Liver (tissue), 3 donors: ENCODE measurements at regions not wholly inside any gene's neighbourhood (a gene's known extent, or its start where the extent isn't known, plus 50 kb on each side); places are given as distances from the start of the nearest gene placed in this dataset.

Experiments
- FOXA1 ChIP-seq: IDR thresholded peaks from 2 replicates; pipeline ENCODE4 v1.6.1; 2016; ENCODE audit warnings: antibody characterized with exemption
- JUND ChIP-seq, 2 donors: IDR thresholded peaks; 2 replicates each; pipeline ENCODE4 v1.6.1; 2016; ENCODE audit warnings: antibody characterized with exemption in 2 of 2
- RAD21 ChIP-seq, 2 donors: IDR thresholded peaks; 2 replicates each; pipeline ENCODE4 v1.6.1; 2016; ENCODE audit warnings: antibody characterized with exemption in 2 of 2, mild to moderate bottlenecking in 2 of 2
- SP1 ChIP-seq: IDR thresholded peaks from 2 replicates; pipeline ENCODE4 v1.6.1; 2018; ENCODE audit warnings: antibody characterized with exemption, mild to moderate bottlenecking
- TF ChIP-seq, protein P1 (sequence below): fragments of 150-350 bp; IDR thresholded peaks from 2 replicates; pipeline ENCODE4 v1.5.1; 2017; ENCODE audit warnings: improper control_type of control experiment, low read depth, low read length; ENCODE audit not compliant: missing input control
- TF ChIP-seq, protein P2 (sequence below): IDR thresholded peaks from 2 replicates; pipeline ENCODE4 v1.6.1; 2016; ENCODE audit warnings: antibody characterized with exemption, mild to moderate bottlenecking
- TF ChIP-seq, protein P3 (sequence below): IDR thresholded peaks from 2 replicates; pipeline ENCODE4 v1.6.1; 2016; ENCODE audit warnings: antibody characterized with exemption
- TF ChIP-seq, protein P4 (sequence below): IDR thresholded peaks from 2 replicates; pipeline ENCODE4 v1.6.1; 2016; ENCODE audit warnings: antibody characterized with exemption
- donor health status: healthy.
- donor health status: healthy.

DNA sequence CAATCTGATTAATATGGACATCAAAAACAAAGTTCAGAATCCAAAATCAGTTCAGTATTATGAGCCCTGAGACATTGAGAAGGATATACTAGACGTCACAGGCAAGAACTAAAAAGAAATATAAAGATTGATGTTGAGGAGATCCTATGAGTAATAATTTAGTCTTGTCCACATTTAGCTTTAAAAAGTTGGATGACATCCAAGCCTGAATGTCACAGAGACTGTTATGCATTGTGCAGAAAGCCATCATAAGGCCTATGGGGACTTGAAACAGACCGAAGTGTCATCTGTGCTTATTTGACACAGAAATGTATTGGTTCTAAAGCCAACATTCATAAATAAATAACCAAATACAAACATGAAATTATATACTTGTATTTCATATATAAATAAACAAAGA lies 581.8 kb upstream of the MMS22L start:
- TF ChIP-seq, protein P1, sequence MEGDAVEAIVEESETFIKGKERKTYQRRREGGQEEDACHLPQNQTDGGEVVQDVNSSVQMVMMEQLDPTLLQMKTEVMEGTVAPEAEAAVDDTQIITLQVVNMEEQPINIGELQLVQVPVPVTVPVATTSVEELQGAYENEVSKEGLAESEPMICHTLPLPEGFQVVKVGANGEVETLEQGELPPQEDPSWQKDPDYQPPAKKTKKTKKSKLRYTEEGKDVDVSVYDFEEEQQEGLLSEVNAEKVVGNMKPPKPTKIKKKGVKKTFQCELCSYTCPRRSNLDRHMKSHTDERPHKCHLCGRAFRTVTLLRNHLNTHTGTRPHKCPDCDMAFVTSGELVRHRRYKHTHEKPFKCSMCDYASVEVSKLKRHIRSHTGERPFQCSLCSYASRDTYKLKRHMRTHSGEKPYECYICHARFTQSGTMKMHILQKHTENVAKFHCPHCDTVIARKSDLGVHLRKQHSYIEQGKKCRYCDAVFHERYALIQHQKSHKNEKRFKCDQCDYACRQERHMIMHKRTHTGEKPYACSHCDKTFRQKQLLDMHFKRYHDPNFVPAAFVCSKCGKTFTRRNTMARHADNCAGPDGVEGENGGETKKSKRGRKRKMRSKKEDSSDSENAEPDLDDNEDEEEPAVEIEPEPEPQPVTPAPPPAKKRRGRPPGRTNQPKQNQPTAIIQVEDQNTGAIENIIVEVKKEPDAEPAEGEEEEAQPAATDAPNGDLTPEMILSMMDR, result no peak
- TF ChIP-seq, protein P2, sequence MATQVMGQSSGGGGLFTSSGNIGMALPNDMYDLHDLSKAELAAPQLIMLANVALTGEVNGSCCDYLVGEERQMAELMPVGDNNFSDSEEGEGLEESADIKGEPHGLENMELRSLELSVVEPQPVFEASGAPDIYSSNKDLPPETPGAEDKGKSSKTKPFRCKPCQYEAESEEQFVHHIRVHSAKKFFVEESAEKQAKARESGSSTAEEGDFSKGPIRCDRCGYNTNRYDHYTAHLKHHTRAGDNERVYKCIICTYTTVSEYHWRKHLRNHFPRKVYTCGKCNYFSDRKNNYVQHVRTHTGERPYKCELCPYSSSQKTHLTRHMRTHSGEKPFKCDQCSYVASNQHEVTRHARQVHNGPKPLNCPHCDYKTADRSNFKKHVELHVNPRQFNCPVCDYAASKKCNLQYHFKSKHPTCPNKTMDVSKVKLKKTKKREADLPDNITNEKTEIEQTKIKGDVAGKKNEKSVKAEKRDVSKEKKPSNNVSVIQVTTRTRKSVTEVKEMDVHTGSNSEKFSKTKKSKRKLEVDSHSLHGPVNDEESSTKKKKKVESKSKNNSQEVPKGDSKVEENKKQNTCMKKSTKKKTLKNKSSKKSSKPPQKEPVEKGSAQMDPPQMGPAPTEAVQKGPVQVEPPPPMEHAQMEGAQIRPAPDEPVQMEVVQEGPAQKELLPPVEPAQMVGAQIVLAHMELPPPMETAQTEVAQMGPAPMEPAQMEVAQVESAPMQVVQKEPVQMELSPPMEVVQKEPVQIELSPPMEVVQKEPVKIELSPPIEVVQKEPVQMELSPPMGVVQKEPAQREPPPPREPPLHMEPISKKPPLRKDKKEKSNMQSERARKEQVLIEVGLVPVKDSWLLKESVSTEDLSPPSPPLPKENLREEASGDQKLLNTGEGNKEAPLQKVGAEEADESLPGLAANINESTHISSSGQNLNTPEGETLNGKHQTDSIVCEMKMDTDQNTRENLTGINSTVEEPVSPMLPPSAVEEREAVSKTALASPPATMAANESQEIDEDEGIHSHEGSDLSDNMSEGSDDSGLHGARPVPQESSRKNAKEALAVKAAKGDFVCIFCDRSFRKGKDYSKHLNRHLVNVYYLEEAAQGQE, result no peak
- TF ChIP-seq FOXA1 (no peak), RAD21 (IDR thresholded peaks at IDR 0.05) (no peak), JUND (IDR thresholded peaks at IDR 0.05) (no peak), SP1 (no peak)
- TF ChIP-seq, protein P3, sequence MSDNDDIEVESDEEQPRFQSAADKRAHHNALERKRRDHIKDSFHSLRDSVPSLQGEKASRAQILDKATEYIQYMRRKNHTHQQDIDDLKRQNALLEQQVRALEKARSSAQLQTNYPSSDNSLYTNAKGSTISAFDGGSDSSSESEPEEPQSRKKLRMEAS, result no peak
- TF ChIP-seq, protein P4, sequence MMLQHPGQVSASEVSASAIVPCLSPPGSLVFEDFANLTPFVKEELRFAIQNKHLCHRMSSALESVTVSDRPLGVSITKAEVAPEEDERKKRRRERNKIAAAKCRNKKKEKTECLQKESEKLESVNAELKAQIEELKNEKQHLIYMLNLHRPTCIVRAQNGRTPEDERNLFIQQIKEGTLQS, result no peak
